ENCODE measurements at regions not wholly inside any gene's neighbourhood (a gene's known extent, or its start where the extent isn't known, plus 50 kb on each side); places are given as distances from the start of the nearest gene placed in this dataset.
"Not testable (repeated sequence)": the region's sequence is repeated elsewhere in the genome, so short reads cannot be mapped to it uniquely, and the experiment has no call there.

DNA sequence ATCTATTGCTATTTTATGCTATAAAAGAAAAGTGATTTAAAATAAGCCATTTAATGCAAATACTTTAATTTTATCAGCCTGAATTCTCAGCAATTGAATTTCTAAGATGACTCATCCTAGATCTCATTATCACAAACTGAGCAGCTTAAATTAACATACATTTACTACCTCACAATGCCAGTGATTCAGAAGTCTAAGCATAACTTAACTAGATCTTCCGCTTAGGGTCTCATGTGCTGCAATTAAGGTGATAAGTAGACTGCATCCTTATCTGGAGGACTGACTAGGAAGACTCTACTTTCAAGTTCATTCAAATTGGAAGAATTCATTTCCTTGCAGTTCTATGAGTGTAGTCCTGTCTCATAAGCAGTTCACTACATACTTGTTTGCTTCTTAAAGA lies 286.6 kb downstream of the COL11A1 start:
- DNase-seq, result no peak

DNA sequence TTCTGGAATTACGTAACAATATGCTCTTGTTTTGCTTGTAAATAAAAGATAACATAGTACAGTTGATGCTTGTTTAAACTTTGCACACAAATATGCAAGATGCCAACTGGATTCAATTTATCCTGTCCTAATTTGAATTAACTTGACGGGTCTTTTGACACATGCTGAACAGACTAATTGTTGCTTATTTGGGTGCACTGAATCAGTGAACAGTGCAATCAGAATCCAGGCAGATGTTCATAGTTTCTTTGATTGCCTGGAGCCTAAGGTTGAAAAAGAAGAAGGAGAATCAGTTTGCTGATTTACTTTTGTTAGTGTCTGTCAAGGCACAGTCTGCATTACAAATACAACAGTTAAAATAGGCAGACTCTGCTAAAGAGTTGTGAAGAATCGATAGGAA lies 307.9 kb downstream of the COL11A1 start:
- DNase-seq, result no peak

DNA sequence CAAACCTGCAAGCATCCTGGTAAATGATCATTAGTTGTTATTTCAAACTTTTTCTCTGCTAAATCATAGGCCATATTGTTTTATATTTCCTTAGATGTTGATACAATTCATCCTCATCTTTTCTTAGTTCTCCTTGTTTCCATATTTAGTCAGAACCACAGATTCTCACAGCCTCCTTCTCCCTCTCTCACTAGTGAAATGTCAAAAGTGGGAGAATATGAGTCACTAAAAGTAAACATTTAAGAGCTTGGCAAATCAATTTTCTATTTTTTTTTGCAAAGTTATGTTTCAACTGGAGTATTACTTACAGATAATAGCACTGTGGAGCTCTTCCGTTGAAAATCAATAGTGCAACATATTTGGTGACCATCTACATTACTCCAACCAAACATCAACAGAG lies 308.8 kb downstream of the COL11A1 start:
- DNase-seq, result no peak

DNA sequence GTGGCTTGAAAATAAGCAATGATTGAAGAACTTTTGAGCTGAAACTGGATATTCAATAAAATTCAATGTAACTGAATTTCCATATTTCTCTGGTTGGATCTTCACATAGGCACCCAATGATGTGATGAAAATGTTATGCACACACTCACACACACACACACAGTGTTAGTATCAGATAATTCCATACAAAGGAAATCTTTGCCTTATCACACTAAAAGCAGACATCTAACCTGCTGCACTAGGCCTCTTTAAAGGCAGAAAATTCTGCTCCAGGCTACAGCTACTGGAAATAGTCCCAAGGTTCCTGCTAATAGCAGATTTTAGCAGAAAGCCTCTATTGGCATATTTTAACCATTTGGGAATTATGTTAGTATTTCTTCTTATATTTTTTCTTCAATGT lies 309.6 kb downstream of the COL11A1 start:
- DNase-seq, result no peak

- DNase-seq, result no peak
Measured at GRCh38 chr1:102796429-102796828, 311.9 kb downstream of the COL11A1 start.

DNA sequence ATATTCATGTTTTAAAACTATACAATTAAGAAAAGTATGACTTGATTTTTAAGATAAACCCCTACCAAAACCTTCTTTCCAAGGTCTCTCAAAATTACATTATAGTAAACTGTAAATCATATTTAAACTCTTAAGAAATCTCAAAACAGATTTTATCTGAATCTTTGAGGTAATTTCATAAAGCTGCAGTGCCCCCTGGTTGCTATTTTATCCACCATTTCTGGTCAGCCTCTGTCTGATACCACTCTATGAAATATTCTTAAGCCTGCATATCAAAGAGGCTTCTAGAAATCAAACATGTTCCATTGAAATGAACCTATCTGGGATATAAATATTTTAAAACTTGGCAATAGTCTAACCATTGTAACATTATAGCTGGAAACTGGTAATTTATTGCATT lies 317.3 kb downstream of the COL11A1 start:
- no peak for DNase-seq

DNA sequence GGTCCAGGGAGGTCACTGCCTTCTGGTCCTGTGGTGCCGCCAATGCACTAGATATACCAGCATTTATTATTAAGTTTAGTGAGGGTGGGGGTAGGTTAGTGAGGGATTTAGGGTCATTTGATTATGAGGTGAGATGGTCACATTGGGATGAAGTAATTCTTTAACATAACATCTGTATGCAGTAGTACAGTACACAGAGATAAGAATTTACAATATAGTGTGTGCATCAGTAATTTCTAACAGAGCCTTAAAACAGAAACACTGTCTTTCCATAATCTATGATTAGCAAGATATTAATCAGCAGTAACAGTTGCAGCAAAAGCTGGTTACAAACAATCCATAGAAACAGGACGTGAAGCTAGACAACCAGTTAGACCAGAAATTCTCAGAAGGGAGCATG lies 318.4 kb downstream of the COL11A1 start:
- DNase-seq, result not testable (repeated sequence)

GRCh38 chr1:102783487-102783886 lies 324.8 kb downstream of the COL11A1 start:
- no peak for DNase-seq

DNA sequence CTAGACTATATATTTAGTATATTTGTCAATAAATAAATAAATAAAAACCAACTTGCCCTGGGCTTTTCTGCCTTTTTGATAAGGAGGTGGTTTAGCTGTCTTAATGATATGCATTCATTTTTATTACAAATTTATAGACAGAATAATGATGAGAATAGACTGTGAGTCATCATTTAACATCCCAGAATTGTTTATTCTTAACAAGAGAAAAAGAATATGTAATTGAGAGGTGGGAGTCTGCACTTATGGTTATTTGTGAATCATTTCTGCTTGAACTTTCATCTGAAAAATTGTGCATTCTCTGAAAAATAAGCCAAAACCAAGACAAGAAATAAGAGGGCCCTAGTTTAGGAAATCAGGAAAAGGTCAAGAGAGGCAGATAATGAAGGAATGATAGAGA lies 326.2 kb downstream of the COL11A1 start:
- no peak for DNase-seq

DNA sequence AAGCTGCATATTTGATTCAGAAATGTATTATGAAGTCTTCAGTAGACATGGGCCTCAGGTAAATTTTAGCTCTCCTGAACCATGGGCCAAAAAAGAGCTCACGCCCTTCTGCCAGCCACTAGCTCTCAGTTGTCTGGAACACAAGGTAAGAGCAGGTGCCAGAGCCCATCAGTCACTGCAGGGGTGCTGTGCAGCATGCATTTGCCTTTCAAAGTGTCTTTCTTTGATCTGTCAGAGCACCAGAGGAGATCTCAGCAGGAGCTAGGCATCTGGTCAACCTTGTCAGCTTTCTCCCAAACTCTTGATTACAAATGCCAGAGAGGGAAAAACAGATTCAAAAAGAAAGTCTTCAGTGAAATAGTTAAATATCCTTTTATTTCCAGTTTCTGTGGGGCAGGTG lies 332.3 kb downstream of the COL11A1 start:
- DNase-seq, result no peak

- DNase-seq, result no peak
Measured at GRCh38 chr1:102772831-102773230, 335.5 kb downstream of the COL11A1 start.

DNA sequence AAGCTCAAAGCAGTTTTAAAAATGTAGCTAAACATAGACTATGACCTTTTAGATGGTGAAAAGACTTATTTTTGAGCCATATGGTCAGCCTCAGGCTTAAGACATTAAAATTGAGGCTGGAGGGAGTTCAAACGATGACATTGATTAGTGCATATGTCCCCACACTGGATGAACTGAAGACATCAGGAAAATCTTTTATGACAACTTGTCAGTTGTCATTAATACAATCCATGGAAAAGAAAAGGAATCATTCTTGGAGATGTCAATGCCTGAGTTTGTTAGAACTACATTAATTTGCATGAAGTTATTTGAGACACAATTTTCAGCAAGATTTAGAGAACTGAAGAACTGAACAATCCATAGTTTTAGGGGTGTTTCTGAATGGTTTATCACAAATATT lies 349.9 kb downstream of the COL11A1 start:
- DNase-seq, result no peak

GRCh38 chr1:102757363-102757762 lies 351.0 kb downstream of the COL11A1 start:
- DNase-seq, result no peak

DNA sequence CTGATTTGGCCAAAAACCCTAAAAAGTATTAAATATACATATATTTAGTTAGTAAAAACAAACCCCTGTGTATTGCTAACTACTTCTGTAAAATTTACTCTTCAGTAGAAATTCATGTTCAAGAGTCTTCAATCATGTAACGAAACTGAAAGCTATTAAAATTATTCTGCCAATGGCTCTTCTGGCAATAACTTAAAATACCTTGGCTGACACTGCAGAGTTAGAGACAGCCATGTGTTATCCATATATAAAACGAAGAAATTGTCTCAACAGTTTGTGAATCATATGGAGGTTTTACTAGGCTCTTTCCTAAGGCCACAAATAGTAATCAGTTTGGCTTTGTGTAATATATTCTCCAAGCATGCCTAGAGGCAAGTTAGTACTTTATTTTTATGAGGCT lies 357.2 kb downstream of the COL11A1 start:
- no peak for DNase-seq

GRCh38 chr1:102742426-102742825 lies 365.9 kb downstream of the COL11A1 start:
- no peak for DNase-seq

- no peak for DNase-seq
Measured at GRCh38 chr1:102733491-102734236, 374.7 kb downstream of the COL11A1 start.

- no peak for DNase-seq
Measured at GRCh38 chr1:102732927-102733326, 375.4 kb downstream of the COL11A1 start.

GRCh38 chr1:102726417-102726816 lies 381.9 kb downstream of the COL11A1 start:
- DNase-seq, result no peak

DNA sequence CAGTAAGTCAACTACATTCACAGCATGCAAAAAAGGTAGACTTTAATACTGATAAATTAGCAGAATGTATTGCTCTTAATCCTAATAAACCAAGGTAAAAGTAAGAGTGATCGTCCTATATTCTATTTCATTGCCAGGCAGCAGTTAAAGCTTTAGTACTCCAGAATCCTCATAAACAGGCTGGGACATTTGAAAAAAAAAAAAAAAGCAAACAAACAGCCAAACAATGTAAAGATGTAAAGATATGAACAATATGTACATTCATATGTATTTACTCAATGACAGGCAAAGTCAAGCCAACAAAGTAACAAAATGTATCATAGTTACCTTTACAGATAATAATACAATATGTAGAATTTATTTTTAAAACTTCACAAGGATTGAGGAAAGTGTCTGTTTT lies 383.6 kb downstream of the COL11A1 start:
- DNase-seq, result no peak

DNA sequence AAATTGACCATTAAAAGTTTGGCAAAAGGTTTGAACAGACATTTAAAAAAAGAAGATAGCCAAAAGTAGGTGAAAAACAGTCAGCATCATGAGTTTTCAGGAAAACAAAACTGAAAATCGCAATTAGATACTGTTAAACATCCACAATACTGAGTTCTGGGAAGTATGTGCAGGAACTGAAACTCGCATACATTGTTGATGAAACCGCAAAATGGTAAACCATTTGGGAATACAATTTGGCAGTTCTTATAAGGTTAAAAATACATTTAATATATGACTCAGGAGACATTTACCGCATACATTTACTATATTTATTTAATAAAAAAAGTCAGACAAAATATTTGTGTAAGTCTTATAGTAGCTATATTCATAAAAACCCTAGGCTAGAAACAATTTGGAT lies 393.2 kb downstream of the COL11A1 start:
- no peak for DNase-seq

GRCh38 chr1:102699524-102699923 lies 408.8 kb downstream of the COL11A1 start:
- no peak for DNase-seq

- DNase-seq, result no peak
Measured at GRCh38 chr1:102693345-102693744, 415.0 kb downstream of the COL11A1 start.

GRCh38 chr1:102691592-102692090 lies 416.7 kb downstream of the COL11A1 start:
- no peak for DNase-seq

- no peak for DNase-seq
Measured at GRCh38 chr1:102687383-102687782, 420.9 kb downstream of the COL11A1 start.

DNA sequence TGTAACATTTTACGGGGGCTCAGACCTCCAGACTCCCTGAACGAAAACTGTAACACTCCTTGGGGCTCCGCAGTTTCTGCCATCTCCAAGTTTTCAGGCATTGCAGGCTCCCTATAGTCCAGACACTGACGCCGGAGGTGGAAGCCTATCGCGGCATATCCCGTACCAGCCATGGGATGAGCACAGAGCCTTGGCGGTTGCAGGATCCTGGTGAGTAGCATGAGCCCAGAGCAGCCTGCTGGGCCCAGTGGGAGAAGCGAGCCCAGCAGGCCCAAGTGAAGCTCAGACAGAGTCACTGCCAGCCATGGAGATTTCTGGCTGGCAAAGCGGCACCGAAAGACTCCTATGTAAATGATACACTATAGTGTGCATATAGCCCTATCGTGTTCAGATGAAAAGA lies 446.8 kb downstream of the COL11A1 start:
- no peak for DNase-seq
